Thymus (tissue), 11 donors: ENCODE measurements at regions not wholly inside any gene's neighbourhood (a gene's known extent, or its start where the extent isn't known, plus 50 kb on each side); places are given as distances from the start of the nearest gene placed in this dataset.

Source experiments
- DNase-seq, 9 donors: peaks; one replicate each; pipeline ENCODE4 v3.0.0-alpha.2; 2013; ENCODE audit warnings: low spot score in 9 of 9, low read depth in 6 of 9, missing footprints in 1 of 9
- H3K27ac ChIP-seq, 2 donors: one replicate each; pipeline ENCODE4 v1.5.1; 2013; ENCODE audit warnings: control low read depth in 1 of 2, low read depth in 1 of 2, low read length in 1 of 2, mild to moderate bottlenecking in 1 of 2, moderate library complexity in 1 of 2
- H3K27me3 ChIP-seq, 2 donors: one replicate each; pipeline ENCODE4 v1.5.1; 2013; ENCODE audit warnings: low read length in 1 of 2; ENCODE audit not compliant: control insufficient read depth in 2 of 2, insufficient read depth in 1 of 2
- H3K36me3 ChIP-seq, 2 donors: one replicate each; pipeline ENCODE4 v1.5.1; 2013; ENCODE audit warnings: low read length in 1 of 2, mild to moderate bottlenecking in 1 of 2, moderate library complexity in 1 of 2; ENCODE audit not compliant: control insufficient read depth in 2 of 2, insufficient read depth in 2 of 2
- H3K4me1 ChIP-seq, 2 donors: one replicate each; pipeline ENCODE4 v1.5.1; 2013; ENCODE audit warnings: low read length in 2 of 2; ENCODE audit not compliant: control insufficient read depth in 2 of 2, insufficient read depth in 2 of 2
- H3K4me3 ChIP-seq, 2 donors: one replicate each; pipeline ENCODE4 v1.5.1; 2013; ENCODE audit warnings: low read length in 2 of 2, control low read depth in 1 of 2, mild to moderate bottlenecking in 1 of 2
- H3K9me3 ChIP-seq, 2 donors: one replicate each; pipeline ENCODE4 v1.5.1; 2013; ENCODE audit warnings: low read length in 1 of 2, mild to moderate bottlenecking in 1 of 2; ENCODE audit not compliant: control insufficient read depth in 2 of 2, insufficient read depth in 1 of 2
- WGBS: extraction: QIAGEN DNeasy Blood & Tissue Kit; methylation state at CpG from one replicate; pipeline ENCODE4 v1.1.7; 2013; 5-methylcytosine and 5-hydroxymethylcytosine counted together
- donor health status: healthy.

GRCh38 chr3:64399205-64399800 lies 174.0 kb upstream of the PRICKLE2 start:
- Histone ChIP-seq H3K27ac (no peak overlapping the region), H3K9me3 (no peaks in the 10 kb centered on the region), H3K36me3 (no peaks in the 10 kb centered on the region), H3K27me3 (no peaks in the 10 kb centered on the region), H3K4me3 (no peak overlapping the region), H3K4me1 (no peaks in the 10 kb centered on the region)
- DNase-seq, result peak in 2 of 9 donors; percentile 5 to 9

- Histone ChIP-seq H3K27ac (no peak overlapping the region), H3K9me3 (no peaks in the 10 kb centered on the region), H3K36me3 (no peaks in the 10 kb centered on the region), H3K4me3 (no peak overlapping the region), H3K4me1 (no peaks in the 10 kb centered on the region), H3K27me3 (no peaks in the 10 kb centered on the region)
- 90% methylated on average over 4 of the region's 4 CpGs for WGBS
- no peak for DNase-seq
Measured at GRCh38 chr3:64398476-64398875, 173.2 kb upstream of the PRICKLE2 start.

GRCh38 chr3:64398006-64398405 lies 172.7 kb upstream of the PRICKLE2 start:
- Histone ChIP-seq H3K9me3 (no peaks in the 10 kb centered on the region), H3K4me3 (no peak overlapping the region), H3K4me1 (no peaks in the 10 kb centered on the region), H3K27ac (no peak overlapping the region), H3K27me3 (no peaks in the 10 kb centered on the region), H3K36me3 (no peaks in the 10 kb centered on the region)
- DNase-seq, result no peak
- 96% methylated on average over 5 of the region's 5 CpGs for WGBS

- Histone ChIP-seq H3K27me3 (no peaks in the 10 kb centered on the region), H3K36me3 (no peaks in the 10 kb centered on the region), H3K4me3 (no peak overlapping the region), H3K4me1 (no peaks in the 10 kb centered on the region), H3K27ac (no peak overlapping the region), H3K9me3 (no peaks in the 10 kb centered on the region)
- WGBS, result 95% methylated on average over 2 of the region's 2 CpGs
- DNase-seq, result no peak
Measured at GRCh38 chr3:64397573-64397972, 172.3 kb upstream of the PRICKLE2 start.

- no peak overlapping the region for H3K4me3 ChIP-seq
- WGBS, result 88% methylated on average over 2 of the region's 2 CpGs
- no peaks in the 10 kb centered on the region for H3K4me1 ChIP-seq
Measured at GRCh38 chr3:64395490-64395889, 170.2 kb upstream of the PRICKLE2 start.

GRCh38 chr3:64393193-64393592 lies 167.9 kb upstream of the PRICKLE2 start:
- 94% methylated on average over 5 of the region's 5 CpGs for WGBS
- Histone ChIP-seq H3K27ac (no peak overlapping the region), H3K36me3 (no peaks in the 10 kb centered on the region), H3K27me3 (no peaks in the 10 kb centered on the region), H3K9me3 (no peaks in the 10 kb centered on the region), H3K4me3 (no peak overlapping the region), H3K4me1 (no peaks in the 10 kb centered on the region)
- DNase-seq, result no peak

More at GRCh38 chr3:64395490-64395889, 170.2 kb upstream of the PRICKLE2 start:
- Histone ChIP-seq H3K9me3 (no peaks in the 10 kb centered on the region), H3K27ac (no peak overlapping the region), H3K27me3 (no peaks in the 10 kb centered on the region), H3K36me3 (no peaks in the 10 kb centered on the region)
- no peak for DNase-seq

- Histone ChIP-seq H3K27me3 (no peaks in the 10 kb centered on the region), H3K27ac (no peak overlapping the region), H3K36me3 (no peaks in the 10 kb centered on the region), H3K4me3 (no peak overlapping the region), H3K9me3 (no peaks in the 10 kb centered on the region), H3K4me1 (no peaks in the 10 kb centered on the region)
- 93% methylated on average over 6 of the region's 6 CpGs for WGBS
- no peak for DNase-seq
Measured at GRCh38 chr3:64392001-64392400, 166.7 kb upstream of the PRICKLE2 start.

GRCh38 chr3:64390893-64391292 lies 165.6 kb upstream of the PRICKLE2 start:
- Histone ChIP-seq H3K36me3 (no peaks in the 10 kb centered on the region), H3K9me3 (no peaks in the 10 kb centered on the region), H3K27ac (no peak overlapping the region), H3K4me1 (no peaks in the 10 kb centered on the region), H3K4me3 (no peak overlapping the region), H3K27me3 (no peaks in the 10 kb centered on the region)
- DNase-seq, result no peak

GRCh38 chr3:64388886-64389285 lies 163.6 kb upstream of the PRICKLE2 start:
- Histone ChIP-seq H3K4me3 (no peak overlapping the region), H3K4me1 (no peaks in the 10 kb centered on the region), H3K36me3 (no peaks in the 10 kb centered on the region), H3K27ac (no peak overlapping the region), H3K27me3 (no peaks in the 10 kb centered on the region), H3K9me3 (no peaks in the 10 kb centered on the region)
- WGBS, result 90% methylated on average over 4 of the region's 4 CpGs
- no peak for DNase-seq

- no peak overlapping the region for H3K27ac ChIP-seq
- no peaks in the 10 kb centered on the region for H3K4me1 ChIP-seq
- H3K9me3 ChIP-seq, result no peaks in the 10 kb centered on the region
- DNase-seq, result no peak
- 84% methylated on average over 4 of the region's 4 CpGs for WGBS
- no peak overlapping the region for H3K4me3 ChIP-seq
- H3K36me3 ChIP-seq, result no peaks in the 10 kb centered on the region
- H3K27me3 ChIP-seq, result no peaks in the 10 kb centered on the region
Measured at GRCh38 chr3:64387688-64388087, 162.4 kb upstream of the PRICKLE2 start.
